Hepatocyte (in vitro differentiated cells): ENCODE measurements at regions not wholly inside any gene's neighbourhood (a gene's known extent, or its start where the extent isn't known, plus 50 kb on each side); places are given as distances from the start of the nearest gene placed in this dataset.

ENCODE experiments used
- DNase-seq: peaks from one replicate; pipeline ENCODE4 v3.0.0-alpha.2; 2016; ENCODE audit warnings: low spot score
- H2AFZ ChIP-seq: fragments of 200-600 bp; sonication (generic); 2 replicates; pipeline ENCODE4 v1.6.0; 2016; ENCODE audit warnings: antibody characterized with exemption, mild to moderate bottlenecking
- H3K27ac ChIP-seq: fragments of 200-600 bp; sonication (generic); 2 replicates; pipeline ENCODE4 v1.5.1; 2016; ENCODE audit warnings: mild to moderate bottlenecking
- H3K27me3 ChIP-seq: fragments of 200-600 bp; sonication (generic); 2 replicates; pipeline ENCODE4 v1.6.1; 2016
- H3K36me3 ChIP-seq: fragments of 200-600 bp; sonication (generic); replicated peaks from 2 replicates; pipeline ENCODE4 v1.5.1; 2016; ENCODE audit warnings: low read depth; ENCODE audit not compliant: insufficient read depth
- H3K4me1 ChIP-seq: fragments of 200-600 bp; sonication (generic); 2 replicates; pipeline ENCODE4 v1.5.1; 2016; ENCODE audit warnings: mild to moderate bottlenecking, moderate library complexity; ENCODE audit not compliant: insufficient read depth
- H3K4me2 ChIP-seq: fragments of 200-600 bp; sonication (generic); 2 replicates; pipeline ENCODE4 v1.6.0; 2016
- H3K4me3 ChIP-seq: fragments of 200-600 bp; sonication (generic); 2 replicates; pipeline ENCODE4 v1.5.1; 2016; ENCODE audit warnings: mild to moderate bottlenecking
- H3K79me2 ChIP-seq: fragments of 200-600 bp; sonication (generic); 2 replicates; pipeline ENCODE4 v1.6.0; 2017; ENCODE audit warnings: mild to moderate bottlenecking
- H3K9me2 ChIP-seq: fragments of 200-600 bp; sonication (generic); replicated peaks from 2 replicates; pipeline ENCODE4 v1.6.0; 2017; ENCODE audit warnings: mild to moderate bottlenecking; ENCODE audit not compliant: insufficient read depth
- H3K9me3 ChIP-seq: fragments of 200-600 bp; sonication (generic); 2 replicates; pipeline ENCODE4 v1.5.1; 2016; ENCODE audit warnings: low read depth, mild to moderate bottlenecking
- H4K20me1 ChIP-seq: fragments of 200-600 bp; sonication (generic); 2 replicates; pipeline ENCODE4 v1.6.0; 2016; ENCODE audit warnings: mild to moderate bottlenecking; ENCODE audit not compliant: insufficient read depth, poor library complexity, severe bottlenecking
- CTCF ChIP-seq: fragments of 200-600 bp; sonication (generic); IDR thresholded peaks from 2 replicates; pipeline ENCODE4 v1.5.1; 2016; ENCODE audit warnings: antibody characterized with exemption, mild to moderate bottlenecking; ENCODE audit not compliant: poor library complexity
- EZH2 ChIP-seq: fragments of 200-600 bp; sonication (generic); IDR thresholded peaks from 2 replicates; pipeline ENCODE4 v1.6.1; 2016; ENCODE audit warnings: antibody characterized with exemption, mild to moderate bottlenecking, borderline replicate concordance
- EZH2phosphoT487 ChIP-seq: fragments of 200-600 bp; sonication (generic); IDR thresholded peaks from one replicate; pipeline ENCODE4 v1.6.1; 2018; ENCODE audit warnings: antibody characterized with exemption, mild to moderate bottlenecking, low read depth, moderate library complexity; ENCODE audit not compliant: unreplicated experiment, severe bottlenecking
- WGBS: methylation state at CpG from one replicate; pipeline ENCODE4 v1.1.6; 2016; ENCODE audit warnings: low lambda C conversion rate; ENCODE audit errors: missing lambda C conversion rate; 5-methylcytosine and 5-hydroxymethylcytosine counted together

GRCh38 chr14:44283836-44284235 is 223.2 kb downstream of the FSCB start:
- H2AFZ ChIP-seq = no peak overlapping the region
- H3K4me2 ChIP-seq = no peak overlapping the region
- H3K9me2 ChIP-seq = no peaks in the 10 kb centered on the region
- H3K36me3 ChIP-seq = no peaks in the 10 kb centered on the region
- H3K27ac ChIP-seq = no peak overlapping the region
- H3K27me3 ChIP-seq = no peaks in the 10 kb centered on the region
- no peaks in the 10 kb centered on the region for H3K9me3 ChIP-seq
- DNase-seq = no peak
- H4K20me1 ChIP-seq = no peaks in the 10 kb centered on the region
- TF ChIP-seq EZH2 (no peak), EZH2phosphoT487 (no peak), CTCF (no peak)
- H3K4me3 ChIP-seq = no peak overlapping the region
- no peaks in the 10 kb centered on the region for H3K4me1 ChIP-seq
- WGBS = 68% methylated on average over 1 of the region's 1 CpG
- no peaks in the 10 kb centered on the region for H3K79me2 ChIP-seq

- Histone ChIP-seq H3K79me2 (no peaks in the 10 kb centered on the region), H4K20me1 (no peaks in the 10 kb centered on the region), H3K27ac (no peak overlapping the region), H3K4me1 (no peaks in the 10 kb centered on the region), H2AFZ (no peak overlapping the region), H3K4me2 (no peak overlapping the region), H3K9me3 (no peaks in the 10 kb centered on the region), H3K9me2 (no peaks in the 10 kb centered on the region), H3K27me3 (no peaks in the 10 kb centered on the region), H3K4me3 (no peak overlapping the region), H3K36me3 (no peaks in the 10 kb centered on the region)
- WGBS = 30% methylated on average over 1 of the region's 1 CpG
- TF ChIP-seq CTCF (no peak), EZH2phosphoT487 (no peak), EZH2 (no peak)
- no peak for DNase-seq
Observed at GRCh38 chr14:44279357-44279756, 227.7 kb downstream of the FSCB start.

GRCh38 chr14:44271637-44272036 is 235.4 kb downstream of the FSCB start:
- no peak overlapping the region for H3K4me2 ChIP-seq
- no peaks in the 10 kb centered on the region for H3K9me2 ChIP-seq
- no peaks in the 10 kb centered on the region for H3K79me2 ChIP-seq
- no peaks in the 10 kb centered on the region for H4K20me1 ChIP-seq
- TF ChIP-seq EZH2 = no peak
- no peak for TF ChIP-seq EZH2phosphoT487
- TF ChIP-seq CTCF = no peak
- H3K27me3 ChIP-seq = no peaks in the 10 kb centered on the region
- no peaks in the 10 kb centered on the region for H3K36me3 ChIP-seq
- H3K4me3 ChIP-seq = no peak overlapping the region
- DNase-seq = no peak
- H3K9me3 ChIP-seq = no peaks in the 10 kb centered on the region
- H3K27ac ChIP-seq = no peak overlapping the region
- no peak overlapping the region for H2AFZ ChIP-seq
- no peaks in the 10 kb centered on the region for H3K4me1 ChIP-seq
- 72% methylated on average over 2 of the region's 2 CpGs for WGBS

GRCh38 chr14:44271006-44271405 is 236.1 kb downstream of the FSCB start:
- no peaks in the 10 kb centered on the region for H3K9me3 ChIP-seq
- H2AFZ ChIP-seq = no peak overlapping the region
- no peaks in the 10 kb centered on the region for H3K27me3 ChIP-seq
- H3K4me3 ChIP-seq = no peak overlapping the region
- no peak overlapping the region for H3K4me2 ChIP-seq
- no peak overlapping the region for H3K27ac ChIP-seq
- WGBS = 78% methylated on average over 3 of the region's 3 CpGs
- DNase-seq = no peak
- no peaks in the 10 kb centered on the region for H3K36me3 ChIP-seq
- no peaks in the 10 kb centered on the region for H3K79me2 ChIP-seq
- no peaks in the 10 kb centered on the region for H4K20me1 ChIP-seq
- no peak for TF ChIP-seq CTCF
- TF ChIP-seq EZH2phosphoT487 = no peak
- no peak for TF ChIP-seq EZH2
- H3K9me2 ChIP-seq = no peaks in the 10 kb centered on the region
- H3K4me1 ChIP-seq = no peaks in the 10 kb centered on the region
